HG02884 (cell line): ENCODE measurements at regions not wholly inside any gene's neighbourhood (a gene's known extent, or its start where the extent isn't known, plus 50 kb on each side); places are given as distances from the start of the nearest gene placed in this dataset.

Experiments
- ATAC-seq: cut with Tn5 transposase; IDR thresholded peaks from one replicate; pipeline ENCODE4 v1.9.1; 2021; ENCODE audit warnings: mild to moderate bottlenecking, moderate library complexity; ENCODE audit not compliant: unreplicated experiment

DNA sequence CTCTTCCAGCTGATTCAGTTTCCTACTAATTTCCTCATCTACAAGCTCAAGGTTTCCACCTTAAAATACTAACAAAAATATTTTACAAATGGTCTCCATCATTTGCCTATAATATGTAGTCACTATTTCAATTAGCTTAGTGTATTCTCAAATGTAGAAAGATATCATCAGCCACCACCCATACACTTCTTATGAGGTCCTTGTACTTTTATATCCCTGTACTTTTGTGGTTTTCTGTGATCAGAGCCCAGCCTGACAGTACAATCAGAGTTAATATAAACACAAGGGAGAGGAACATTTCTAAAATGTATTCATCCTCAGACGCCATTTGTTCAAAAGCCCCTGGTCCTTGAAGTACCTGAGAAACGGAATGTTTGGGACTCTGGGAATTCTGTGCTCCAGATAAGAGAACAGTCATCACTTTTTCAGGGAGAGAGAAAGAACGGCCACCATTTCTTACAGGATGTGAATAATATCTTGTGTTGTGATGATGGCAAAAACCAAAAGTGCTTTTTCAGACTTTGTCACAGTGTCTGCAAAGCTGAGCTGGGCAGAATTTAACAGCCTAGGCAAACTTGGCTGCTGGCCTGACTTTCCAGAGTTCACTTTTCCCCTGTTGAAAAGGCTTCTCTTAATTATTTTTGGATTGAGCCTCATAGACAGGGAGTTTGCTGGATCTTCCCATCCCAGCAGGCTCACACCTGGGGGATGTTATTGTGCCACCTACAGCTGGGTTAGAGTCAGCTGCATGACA, 361.7 kb upstream of the ACVR2A start:
- no peak for ATAC-seq

DNA sequence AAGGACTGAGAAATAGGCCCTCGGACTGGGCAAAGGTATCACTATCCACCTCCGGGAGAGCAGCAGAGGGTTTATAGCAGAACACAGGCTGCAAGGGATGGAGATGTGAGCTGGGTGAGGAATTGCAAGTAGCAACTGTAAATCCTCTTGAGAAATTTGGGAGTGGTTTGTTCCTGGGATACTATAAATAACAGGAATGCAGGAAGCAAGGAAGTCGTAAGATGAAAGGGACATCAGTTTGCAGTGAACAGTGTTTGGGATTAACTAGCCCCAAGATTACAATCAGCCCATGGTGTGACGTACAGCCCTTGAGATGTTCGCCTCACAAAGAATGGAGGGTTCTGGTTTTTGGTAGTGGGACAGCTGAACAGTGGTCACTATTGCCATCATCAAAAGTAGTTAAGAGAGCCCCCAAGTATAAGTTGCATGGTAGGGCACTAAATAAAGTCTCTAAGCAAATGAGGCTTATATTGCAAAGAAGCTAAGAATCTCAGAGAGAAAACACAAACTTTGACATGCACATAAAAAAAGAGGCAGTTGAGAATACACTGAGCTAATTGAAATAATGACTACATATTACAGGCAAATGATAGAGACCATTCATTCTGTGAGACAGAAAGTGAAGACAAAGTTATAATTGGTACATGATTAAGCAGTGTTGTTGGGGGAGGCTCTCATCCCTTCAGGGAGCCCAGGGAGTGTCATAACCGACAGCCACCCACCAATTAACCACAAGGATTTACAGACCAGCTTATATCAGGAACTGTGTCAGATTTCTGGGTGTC, 362.5 kb upstream of the ACVR2A start:
- no peak for ATAC-seq

DNA sequence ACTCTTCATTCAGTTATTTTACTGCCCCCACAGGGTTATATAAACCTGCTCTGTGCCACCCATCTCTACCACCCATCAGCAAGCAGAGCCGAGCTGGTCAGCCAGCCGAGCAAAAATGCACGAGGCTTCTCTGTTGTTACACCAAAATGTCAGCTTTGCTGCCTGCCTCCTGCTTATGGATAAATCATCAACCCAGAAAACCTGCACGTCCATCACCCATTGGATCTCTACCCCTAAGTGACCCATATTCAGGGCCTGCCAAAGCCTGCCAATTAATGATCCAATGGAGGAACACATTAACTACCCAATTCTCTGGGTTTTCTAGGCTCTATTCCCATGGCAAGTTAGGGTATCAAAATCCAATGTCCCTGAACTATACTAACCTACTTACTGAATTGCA, 365.5 kb upstream of the ACVR2A start:
- no peak for ATAC-seq

DNA sequence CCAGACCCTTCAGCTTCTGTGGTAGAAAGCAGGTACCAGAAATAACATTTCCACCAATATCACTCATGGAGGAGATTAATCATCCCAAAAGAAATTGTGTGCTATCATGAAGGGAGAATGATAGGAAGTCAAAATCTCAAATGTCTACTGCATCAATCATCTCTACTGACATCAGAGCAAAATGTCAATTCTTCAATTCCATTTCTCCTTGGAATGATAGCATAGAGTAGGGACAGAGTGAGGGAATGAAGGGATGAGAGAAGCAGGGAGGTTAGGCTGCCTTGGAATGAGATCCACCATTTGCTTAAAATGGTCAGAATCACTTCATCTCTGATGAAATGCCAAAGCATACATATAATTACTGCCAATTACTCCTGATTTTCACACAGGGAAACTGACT, 371.8 kb upstream of the ACVR2A start:
- no peak for ATAC-seq

DNA sequence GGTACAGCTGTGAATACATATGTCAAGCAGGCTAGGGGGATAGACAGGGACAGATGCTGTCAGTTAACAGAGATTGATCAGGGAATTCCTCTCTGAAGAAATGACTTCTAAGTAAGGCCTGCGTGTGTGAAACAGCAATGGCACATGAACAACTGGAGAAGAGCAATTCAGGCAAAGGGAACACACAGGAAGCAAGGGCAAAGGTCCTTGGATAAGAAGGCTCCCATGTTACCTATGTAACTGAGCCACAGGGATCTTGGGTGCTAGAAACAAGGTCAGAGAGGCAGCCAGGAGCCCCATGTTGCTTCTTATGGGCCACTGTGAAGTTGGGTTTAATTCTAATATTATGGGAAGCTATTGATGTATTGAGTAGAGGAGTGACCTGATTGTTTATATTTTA, 373.7 kb upstream of the ACVR2A start:
- ATAC-seq: no peak

DNA sequence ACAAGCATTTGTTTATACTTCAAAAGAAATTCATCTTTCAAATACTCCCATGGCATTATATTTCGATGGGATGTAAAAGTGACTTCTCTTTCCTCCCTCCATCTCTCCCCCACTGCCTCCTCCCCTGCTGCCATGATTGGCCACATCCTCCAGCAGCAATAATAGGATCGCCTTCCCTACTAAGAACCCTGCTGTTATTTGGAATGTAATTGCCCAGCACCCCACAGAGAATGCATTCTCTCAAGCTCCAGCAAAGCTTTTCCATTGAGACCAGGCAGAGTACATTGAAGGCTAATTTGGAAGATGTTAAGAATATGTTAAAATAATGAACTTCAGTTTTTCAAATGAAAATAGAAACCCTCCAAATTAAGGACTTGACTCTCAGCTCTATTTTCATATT, 375.4 kb upstream of the ACVR2A start:
- no peak for ATAC-seq

DNA sequence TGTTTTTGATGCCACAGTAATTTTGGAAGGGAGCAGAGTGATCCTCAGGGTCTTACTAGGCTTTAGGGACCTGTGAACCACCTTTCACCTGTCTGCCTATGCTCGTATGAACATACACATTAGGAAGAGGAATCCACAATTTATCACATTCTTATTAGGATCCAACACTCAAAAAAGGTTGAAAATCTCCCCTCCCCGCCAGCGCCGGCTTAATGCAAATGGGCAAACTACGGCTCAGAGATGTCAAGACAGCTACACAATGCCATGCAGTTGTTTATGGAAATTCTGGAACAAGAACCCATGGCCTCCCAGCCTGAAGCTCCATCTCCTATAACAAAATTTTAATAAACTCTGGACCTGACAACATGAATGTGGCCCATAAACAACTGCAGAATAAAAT, 375.9 kb upstream of the ACVR2A start:
- ATAC-seq: no peak

DNA sequence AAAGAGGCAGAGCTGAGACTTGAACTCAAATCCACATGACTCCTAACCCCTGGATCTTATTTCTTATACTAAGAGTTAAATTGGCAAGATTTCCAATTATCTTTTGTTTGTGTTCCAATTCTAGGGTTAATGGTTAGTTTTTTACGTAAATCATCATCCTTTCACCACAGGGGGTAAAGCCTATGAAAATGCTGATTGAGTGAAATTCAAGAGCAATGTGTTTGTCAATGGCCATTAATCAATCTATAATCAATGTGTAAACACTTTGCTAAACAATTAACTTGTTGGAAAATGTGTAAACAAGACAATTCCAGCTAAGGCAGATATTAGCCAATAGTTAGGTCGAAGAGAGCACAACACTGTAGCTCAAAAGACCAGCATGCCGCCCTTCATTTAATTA, 376.5 kb upstream of the ACVR2A start:
- no peak for ATAC-seq

DNA sequence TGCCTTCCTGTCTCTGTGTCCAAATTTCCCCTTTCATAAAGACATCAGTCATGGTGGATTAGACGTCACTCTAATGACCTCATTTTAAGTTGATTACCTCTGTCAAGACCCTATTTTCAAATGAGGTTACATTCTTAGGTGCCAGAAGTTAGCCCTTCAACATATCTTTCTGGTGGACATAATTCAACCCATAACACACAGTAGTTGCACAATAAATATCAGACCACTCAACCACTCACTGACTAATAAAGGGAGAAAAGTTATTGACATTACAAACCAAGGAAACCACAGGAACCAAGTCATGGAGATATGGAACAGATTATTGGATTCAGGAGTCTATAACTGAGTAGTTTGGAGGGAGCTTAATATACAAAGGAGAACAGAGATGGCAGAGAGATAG, 377.4 kb upstream of the ACVR2A start:
- ATAC-seq: no peak

DNA sequence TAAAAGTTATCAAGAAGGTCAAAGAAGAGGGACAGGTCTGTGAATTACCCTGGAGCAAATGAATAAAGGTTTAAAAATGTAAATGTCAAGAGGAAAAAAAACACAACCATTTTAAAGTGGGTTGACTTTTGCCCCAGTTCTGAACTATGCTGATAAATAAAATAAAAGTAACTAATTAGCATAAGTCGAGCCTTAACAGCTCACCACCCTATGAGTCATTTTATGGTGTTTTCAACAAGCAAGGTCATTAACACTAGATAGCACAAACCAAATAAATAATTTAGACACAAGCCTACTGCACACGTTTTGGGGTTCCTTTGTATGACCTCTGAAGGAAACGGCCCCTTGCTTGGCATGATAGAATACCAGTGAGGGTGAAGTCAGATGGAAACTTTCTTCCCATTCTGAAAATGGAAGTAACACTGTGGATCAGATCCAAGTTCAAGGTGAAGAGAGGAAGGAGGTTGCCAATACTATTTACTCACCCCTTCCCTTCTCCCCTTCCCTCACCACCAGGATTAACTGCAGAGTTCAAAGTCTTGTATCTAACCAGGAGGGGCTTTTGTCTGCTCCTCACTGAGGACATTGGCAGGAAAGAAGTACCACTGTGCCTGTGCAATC, 380.0 kb upstream of the ACVR2A start:
- no peak for ATAC-seq

DNA sequence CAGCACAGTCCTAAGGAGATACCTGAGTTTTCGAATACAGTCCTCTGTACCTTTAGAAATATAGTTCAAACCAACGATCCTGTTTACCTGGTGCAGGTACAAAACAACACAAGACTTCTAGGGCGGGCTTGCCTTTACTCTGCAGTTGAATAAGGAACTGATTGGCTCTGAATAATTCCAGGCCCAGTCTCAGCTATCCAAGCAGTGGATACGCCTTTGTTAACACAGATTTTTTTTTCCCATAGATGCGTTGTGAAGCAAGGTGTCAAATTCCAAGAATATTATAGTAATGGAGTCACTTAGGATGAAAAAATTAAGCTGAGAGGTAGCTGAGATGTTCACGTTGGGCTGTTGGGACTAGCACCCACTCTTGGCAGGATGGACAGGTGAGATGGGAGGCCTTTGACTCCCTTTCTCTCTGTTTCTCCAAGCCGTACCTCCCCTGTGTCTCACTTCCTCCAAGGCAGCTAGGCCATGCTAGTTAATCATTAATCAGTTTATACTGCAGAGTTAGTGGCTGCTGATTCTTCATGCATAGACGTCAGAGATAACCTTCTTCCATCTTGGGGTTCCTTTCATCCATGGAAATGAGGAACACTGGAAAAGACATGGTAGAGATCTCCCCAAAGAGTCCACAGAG, 380.8 kb upstream of the ACVR2A start:
- no peak for ATAC-seq

DNA sequence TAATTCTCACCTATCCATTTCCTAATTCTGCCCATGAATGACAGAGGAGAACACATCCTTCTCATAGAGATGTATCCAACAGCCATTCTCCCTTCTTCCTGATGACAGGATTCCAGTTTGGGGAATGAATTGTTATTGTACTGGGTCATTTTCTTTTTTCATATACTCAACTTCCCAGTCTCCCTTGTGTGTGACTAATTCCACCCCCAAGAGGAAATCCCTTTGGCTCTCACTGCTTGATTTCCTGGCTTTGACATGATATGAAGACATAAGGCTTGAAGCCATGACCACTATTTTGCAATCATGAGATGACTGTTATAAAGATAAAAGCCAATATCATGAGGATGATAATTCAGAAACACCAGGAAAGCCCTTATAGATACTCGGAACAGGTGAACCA, 384.7 kb upstream of the ACVR2A start:
- no peak for ATAC-seq

DNA sequence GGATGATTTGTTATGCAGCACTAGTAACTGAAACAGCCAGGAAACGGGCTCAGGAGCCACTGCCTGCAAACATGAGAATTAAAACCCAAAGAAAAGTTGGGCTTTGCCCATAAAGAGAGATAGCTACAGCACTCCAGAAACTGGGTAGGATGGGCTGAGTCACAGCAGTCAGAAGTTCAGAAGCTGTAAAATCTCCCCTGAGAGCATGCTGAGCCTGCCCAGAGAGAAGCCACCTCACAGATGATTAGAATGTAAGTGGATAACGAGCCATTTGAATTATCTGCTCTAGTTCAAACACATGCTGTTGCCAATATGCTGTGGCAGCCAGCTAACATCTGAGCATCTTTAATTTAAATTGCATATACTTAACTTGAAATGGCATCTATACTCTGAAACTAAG, 388.1 kb upstream of the ACVR2A start:
- no peak for ATAC-seq

DNA sequence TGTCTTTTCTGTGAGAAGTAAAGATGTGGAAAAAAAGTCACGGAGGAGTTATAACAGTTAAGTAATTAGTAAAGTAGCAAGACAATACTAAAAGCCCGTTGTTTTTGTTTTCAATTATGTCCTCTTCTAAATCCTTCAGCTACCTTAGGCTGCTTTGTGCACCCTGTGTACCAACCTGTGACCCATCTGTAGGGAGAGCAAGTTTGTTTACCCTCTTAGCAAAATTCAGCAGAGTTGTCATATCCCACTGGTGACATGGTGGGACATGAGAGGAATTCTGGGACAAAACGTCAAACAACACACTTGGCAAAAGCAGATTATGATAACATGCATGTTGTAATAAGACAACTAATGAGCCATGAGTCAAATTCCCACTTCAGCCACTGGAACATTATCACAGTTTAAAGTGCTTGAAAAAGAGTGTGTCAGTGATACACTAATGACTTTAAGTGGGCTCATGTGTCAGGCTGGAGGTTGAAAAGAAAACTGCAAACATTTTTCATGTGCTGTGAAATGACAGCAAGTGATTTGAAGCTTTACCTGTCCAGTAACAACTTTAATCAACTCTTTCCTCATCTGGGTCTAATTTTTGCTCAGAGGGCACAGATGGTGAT, 392.8 kb upstream of the ACVR2A start:
- ATAC-seq: no peak

DNA sequence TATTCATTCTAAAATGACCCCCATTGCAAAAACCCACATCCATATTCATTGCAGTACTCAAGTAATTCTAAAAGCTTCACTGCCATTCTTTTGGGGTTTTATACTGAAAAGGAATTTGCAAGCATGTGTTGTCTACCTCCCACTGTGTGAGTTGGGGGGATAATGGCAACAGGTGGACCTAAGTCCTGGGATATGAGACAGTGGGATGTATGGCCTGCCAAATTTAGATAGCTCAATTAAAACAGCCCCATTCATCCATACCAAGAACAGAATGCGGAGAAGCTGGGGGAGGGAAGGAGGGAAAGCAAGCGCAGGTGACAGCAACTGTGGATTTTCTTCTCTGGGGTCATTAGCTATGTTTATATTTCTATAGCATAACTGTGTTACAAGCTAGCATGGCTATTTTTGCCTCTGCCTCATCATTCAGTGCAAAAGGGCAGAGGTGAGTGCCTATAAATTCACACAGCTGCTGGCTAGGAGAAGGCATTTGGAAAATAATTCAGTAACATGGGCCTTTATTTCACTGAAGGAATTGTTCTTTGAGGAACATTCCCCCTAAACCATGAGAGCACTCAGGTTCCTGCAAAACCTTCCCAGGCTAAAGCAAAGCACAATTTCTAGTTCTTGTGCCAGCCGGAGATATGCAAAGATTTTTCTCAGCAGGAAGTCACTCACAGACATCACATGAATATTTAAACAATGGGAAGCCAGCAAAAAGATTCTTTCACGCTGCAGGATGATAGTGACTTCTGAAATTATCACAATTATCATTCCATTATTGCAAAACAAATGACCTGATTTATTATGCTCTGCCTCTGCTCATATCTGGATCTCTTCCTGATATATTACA, 393.9 kb upstream of the ACVR2A start:
- ATAC-seq: no peak

DNA sequence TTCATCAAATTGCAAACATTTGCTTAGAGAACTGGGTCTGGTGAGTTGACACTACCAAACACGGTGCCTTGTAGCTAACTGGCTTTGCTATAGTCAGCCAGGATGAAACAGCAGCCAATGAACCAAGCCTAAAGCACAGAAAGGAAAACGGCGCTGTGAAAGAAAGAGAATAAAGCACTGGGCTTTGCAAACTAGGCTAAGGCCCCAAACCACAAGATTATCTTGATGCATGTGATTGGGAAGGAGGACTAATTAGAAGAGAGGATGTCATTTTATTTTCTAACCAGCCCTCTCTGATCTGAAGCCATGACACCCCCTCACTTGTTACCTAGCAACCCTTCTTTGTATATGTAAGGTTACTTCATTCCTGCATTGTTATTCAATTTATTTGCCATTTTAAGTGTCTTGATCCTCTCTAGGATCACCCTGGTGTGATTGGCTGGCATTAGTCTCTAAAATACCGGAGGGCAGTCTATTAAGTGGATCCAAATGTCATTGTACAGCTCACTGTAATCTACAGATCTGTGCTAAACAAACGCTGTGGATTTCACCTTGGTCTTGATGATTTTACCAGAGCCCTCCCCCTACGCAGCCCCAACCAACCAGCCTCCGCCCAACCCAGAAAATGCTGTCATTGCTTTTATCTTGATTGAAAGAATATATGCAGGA, 395.4 kb upstream of the ACVR2A start:
- ATAC-seq: no peak

DNA sequence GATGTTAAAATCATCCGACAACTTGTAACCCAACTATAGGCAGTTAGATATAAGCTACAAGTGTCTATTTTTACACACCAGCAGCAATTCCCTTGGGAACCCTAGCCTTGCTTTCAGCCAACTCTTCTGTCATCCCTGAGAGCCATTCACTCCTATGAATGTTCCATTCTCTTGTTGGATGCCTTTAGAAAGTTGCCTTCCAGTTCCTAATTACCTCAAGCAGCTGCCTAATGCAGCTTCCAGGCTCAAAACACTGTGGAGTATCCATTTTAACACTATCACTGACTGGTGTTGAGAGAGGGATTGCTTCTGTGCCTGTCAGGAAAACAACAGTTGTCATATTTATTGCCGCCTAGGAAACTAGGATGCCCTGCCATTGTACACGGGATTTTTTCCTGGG, 402.0 kb upstream of the ACVR2A start:
- no peak for ATAC-seq

DNA sequence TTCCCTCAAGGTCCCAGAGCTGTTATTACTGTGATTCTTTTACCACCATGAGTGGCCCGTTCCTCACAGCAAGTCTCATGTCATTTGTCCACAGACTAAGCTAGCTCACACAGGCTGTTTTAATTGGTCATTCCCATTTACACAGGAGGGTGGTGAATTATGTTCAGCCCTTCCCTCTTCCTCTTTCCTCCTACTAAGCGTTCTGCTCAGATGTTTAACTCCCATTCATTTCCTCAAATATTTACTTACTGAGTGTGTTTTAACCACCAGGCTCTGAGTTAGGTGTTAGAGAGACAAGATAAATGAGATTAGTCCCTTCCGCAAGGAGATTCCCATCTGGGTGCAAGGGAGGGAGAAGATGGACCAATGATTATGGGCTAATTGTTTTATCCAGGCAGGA, 403.6 kb upstream of the ACVR2A start:
- ATAC-seq: no peak

DNA sequence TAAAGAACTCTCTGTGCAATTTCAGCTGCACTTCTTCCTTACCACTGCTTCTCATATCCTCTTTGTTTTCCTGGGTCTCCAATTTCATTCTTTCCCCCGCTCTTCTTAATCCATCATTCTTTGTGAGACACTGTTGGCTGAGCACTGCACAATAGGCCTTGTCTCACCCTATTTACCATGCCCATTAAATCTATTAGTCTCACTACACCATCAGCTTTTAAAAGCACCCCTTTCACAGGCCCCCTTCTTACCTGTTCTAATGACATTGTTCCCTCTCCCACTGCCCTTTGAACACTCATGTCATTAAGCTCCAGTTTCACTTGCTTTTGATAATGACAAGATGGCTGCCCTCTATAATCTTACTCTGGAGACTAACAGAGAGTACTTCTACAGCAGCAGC, 404.1 kb upstream of the ACVR2A start:
- ATAC-seq: no peak

DNA sequence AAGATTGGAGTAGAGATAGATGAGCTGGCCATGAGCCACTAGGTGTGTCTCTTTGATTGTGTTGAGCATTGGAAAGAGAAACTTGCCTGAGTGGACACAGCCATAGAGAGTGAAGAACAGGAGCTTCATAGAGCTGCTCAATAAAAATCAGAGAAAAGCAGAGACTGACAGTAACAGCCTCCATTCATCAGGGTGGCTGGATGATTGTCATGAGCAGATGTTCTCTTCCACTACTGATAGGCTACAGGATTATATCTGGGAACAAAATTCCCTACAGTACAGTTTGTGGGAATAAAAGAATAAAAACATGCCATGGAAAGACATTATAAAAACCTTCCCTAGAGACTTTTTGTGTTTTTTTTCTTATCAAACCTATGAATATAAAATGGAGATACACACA, 404.8 kb upstream of the ACVR2A start:
- ATAC-seq: no peak
